Endothelial cell (in vitro differentiated cells): ENCODE measurements at regions not wholly inside any gene's neighbourhood (a gene's known extent, or its start where the extent isn't known, plus 50 kb on each side); places are given as distances from the start of the nearest gene placed in this dataset.

Source experiments
- DNase-seq: peaks from one replicate; pipeline ENCODE4 v3.0.0; 2021; ENCODE audit warnings: low spot score
- H3K27ac Mint-ChIP-seq: one replicate; pipeline ENCODE4 v1.8.0; 2021; ENCODE audit warnings: mixed read lengths, inconsistent platforms; ENCODE audit not compliant: unreplicated experiment
- H3K27me3 Mint-ChIP-seq: one replicate; pipeline ENCODE4 v1.8.0; 2021; ENCODE audit warnings: mild to moderate bottlenecking, moderate library complexity, mixed read lengths, inconsistent platforms; ENCODE audit not compliant: unreplicated experiment
- H3K36me3 Mint-ChIP-seq: one replicate; pipeline ENCODE4 v1.8.0; 2021; ENCODE audit warnings: mild to moderate bottlenecking, low read depth, mixed read lengths, inconsistent platforms; ENCODE audit not compliant: unreplicated experiment
- H3K4me1 Mint-ChIP-seq: one replicate; pipeline ENCODE4 v1.8.0; 2021; ENCODE audit warnings: mild to moderate bottlenecking, mixed read lengths, inconsistent platforms; ENCODE audit not compliant: unreplicated experiment
- H3K4me3 Mint-ChIP-seq: one replicate; pipeline ENCODE4 v1.8.0; 2021; ENCODE audit warnings: mild to moderate bottlenecking, mixed read lengths, inconsistent platforms; ENCODE audit not compliant: unreplicated experiment
- H3K9me3 Mint-ChIP-seq: one replicate; pipeline ENCODE4 v1.8.0; 2021; ENCODE audit warnings: mixed read lengths, inconsistent platforms; ENCODE audit not compliant: unreplicated experiment
- CTCF ChIP-seq: fragments of 200-600 bp; sonication (generic); IDR thresholded peaks from one replicate; pipeline ENCODE4 v1.5.0; 2021; ENCODE audit warnings: antibody characterized with exemption; ENCODE audit not compliant: unreplicated experiment

- Mint-ChIP-seq H3K27ac (no peak overlapping the region), H3K9me3 (no peaks in the 10 kb centered on the region), H3K36me3 (no peaks in the 10 kb centered on the region), H3K27me3 (peaks cover 2% of the 10 kb centered on the region), H3K4me1 (no peaks in the 10 kb centered on the region), H3K4me3 (no peak overlapping the region)
- DNase-seq, result no peak
- no peak for TF ChIP-seq CTCF
These were observed 1122.7 kb upstream of the PIK3C3 start for GRCh38 chr18:40832362-40832761.

GRCh38 chr18:40824291-40824690, 1130.7 kb upstream of the PIK3C3 start:
- no peak for DNase-seq
- no peaks in the 10 kb centered on the region for H3K4me1 Mint-ChIP-seq
- no peak overlapping the region for H3K4me3 Mint-ChIP-seq
- H3K36me3 Mint-ChIP-seq, result no peaks in the 10 kb centered on the region
- no peaks in the 10 kb centered on the region for H3K9me3 Mint-ChIP-seq
- no peak for TF ChIP-seq CTCF
- no peak overlapping the region for H3K27ac Mint-ChIP-seq
- no peaks in the 10 kb centered on the region for H3K27me3 Mint-ChIP-seq

- no peak for DNase-seq
- Mint-ChIP-seq H3K4me1 (no peaks in the 10 kb centered on the region), H3K36me3 (no peaks in the 10 kb centered on the region), H3K9me3 (no peaks in the 10 kb centered on the region), H3K27ac (no peak overlapping the region), H3K27me3 (no peaks in the 10 kb centered on the region), H3K4me3 (no peak overlapping the region)
- TF ChIP-seq CTCF, result no peak
These were observed 1133.3 kb upstream of the PIK3C3 start for GRCh38 chr18:40821596-40822243.

- no peaks in the 10 kb centered on the region for H3K4me1 Mint-ChIP-seq
- no peak overlapping the region for H3K27ac Mint-ChIP-seq
- TF ChIP-seq CTCF, result no peak
- no peaks in the 10 kb centered on the region for H3K9me3 Mint-ChIP-seq
- H3K4me3 Mint-ChIP-seq, result no peak overlapping the region
- DNase-seq, result no peak
- H3K36me3 Mint-ChIP-seq, result no peaks in the 10 kb centered on the region
- no peaks in the 10 kb centered on the region for H3K27me3 Mint-ChIP-seq
These were observed 1142.0 kb upstream of the PIK3C3 start for GRCh38 chr18:40812981-40813515.

- Mint-ChIP-seq H3K36me3 (no peaks in the 10 kb centered on the region), H3K27me3 (no peaks in the 10 kb centered on the region), H3K27ac (no peak overlapping the region), H3K9me3 (no peaks in the 10 kb centered on the region), H3K4me1 (no peaks in the 10 kb centered on the region), H3K4me3 (no peak overlapping the region)
- TF ChIP-seq CTCF, result no peak
- DNase-seq, result no peak
These were observed 1144.7 kb upstream of the PIK3C3 start for GRCh38 chr18:40810372-40810771.
